Activated CD4-positive, alpha-beta T cell treated with anti-CD3 and anti-CD28 coated beads, Interleukin-2, amount 10 ng/mL, durations not matched to agents 7 days and 5 days (primary cell): ENCODE measurements at regions not wholly inside any gene's neighbourhood (a gene's known extent, or its start where the extent isn't known, plus 50 kb on each side); places are given as distances from the start of the nearest gene placed in this dataset.

Experiments
- CTCF ChIA-PET: fragments of 350-600 bp; sonication (Branson Sonifier 250); formaldehyde crosslinking; loops from one replicate; lab custom pipeline; 2021; ENCODE audit warnings: antibody characterized with exemption; lab: Charles Lee
- POLR2A ChIA-PET: fragments of 350-600 bp; sonication (Branson Sonifier 250); formaldehyde crosslinking; loops from one replicate; lab custom pipeline; 2021; ENCODE audit warnings: antibody characterized with exemption; lab: Charles Lee
- DNase-seq: peaks from one replicate; pipeline ENCODE4 v3.0.0-alpha.2; 2020
- H3K27ac Mint-ChIP-seq: one replicate; pipeline ENCODE4 v1.8.0; 2021; ENCODE audit warnings: mild to moderate bottlenecking, moderate library complexity, mixed read lengths
- H3K27me3 Mint-ChIP-seq: one replicate; pipeline ENCODE4 v1.8.0; 2021; ENCODE audit warnings: mixed read lengths
- H3K36me3 Mint-ChIP-seq: one replicate; pipeline ENCODE4 v1.8.0; 2021; ENCODE audit warnings: low read depth, mixed read lengths
- H3K4me1 Mint-ChIP-seq: one replicate; pipeline ENCODE4 v1.8.0; 2021; ENCODE audit warnings: mixed read lengths
- H3K4me3 Mint-ChIP-seq: one replicate; pipeline ENCODE4 v1.8.0; 2021; ENCODE audit warnings: mild to moderate bottlenecking, moderate library complexity, mixed read lengths
- H3K9me3 Mint-ChIP-seq: one replicate; pipeline ENCODE4 v1.8.0; 2021; ENCODE audit warnings: mixed read lengths

GRCh38 chr4:130668859-130669258 lies 1572.9 kb downstream of the C4orf33 start:
- H3K9me3 Mint-ChIP-seq = no peaks in the 10 kb centered on the region
- ChIA-PET CTCF (no interaction called here), POLR2A (no interaction called here)
- no peaks in the 10 kb centered on the region for H3K27me3 Mint-ChIP-seq
- DNase-seq = no peak
- H3K27ac Mint-ChIP-seq = no peak overlapping the region
- no peaks in the 10 kb centered on the region for H3K4me1 Mint-ChIP-seq
- H3K4me3 Mint-ChIP-seq = no peak overlapping the region
- no peaks in the 10 kb centered on the region for H3K36me3 Mint-ChIP-seq

- Mint-ChIP-seq H3K27me3 (no peaks in the 10 kb centered on the region), H3K4me3 (no peak overlapping the region), H3K36me3 (no peaks in the 10 kb centered on the region), H3K27ac (no peak overlapping the region), H3K9me3 (peaks cover 3% of the 10 kb centered on the region), H3K4me1 (no peaks in the 10 kb centered on the region)
- no peak for DNase-seq
- ChIA-PET POLR2A (no interaction called here), CTCF (no interaction called here)
Observed at GRCh38 chr4:130675266-130675665, 1579.3 kb downstream of the C4orf33 start.

GRCh38 chr4:130689181-130689580 lies 1593.2 kb downstream of the C4orf33 start:
- POLR2A ChIA-PET = no interaction called here
- H3K36me3 Mint-ChIP-seq = no peaks in the 10 kb centered on the region

GRCh38 chr4:130698251-130698650 lies 1602.3 kb downstream of the C4orf33 start:
- Mint-ChIP-seq H3K4me3 (no peak overlapping the region), H3K9me3 (no peaks in the 10 kb centered on the region), H3K27me3 (no peaks in the 10 kb centered on the region), H3K4me1 (no peaks in the 10 kb centered on the region), H3K36me3 (no peaks in the 10 kb centered on the region), H3K27ac (no peak overlapping the region)
- no peak for DNase-seq
- CTCF ChIA-PET = no interaction called here
- POLR2A ChIA-PET = no interaction called here

More at GRCh38 chr4:130689181-130689580, 1593.2 kb downstream of the C4orf33 start:
- no peak overlapping the region for H3K4me3 Mint-ChIP-seq
- CTCF ChIA-PET = interaction anchor here (0.6 kb wide), 1 partner anchor 452 kb away, joined by 3 read pairs; no protein-coding TSS in a partner anchor
- no peaks in the 10 kb centered on the region for H3K4me1 Mint-ChIP-seq
- DNase-seq = no peak
- H3K9me3 Mint-ChIP-seq = no peaks in the 10 kb centered on the region
- no peaks in the 10 kb centered on the region for H3K27me3 Mint-ChIP-seq
- no peak overlapping the region for H3K27ac Mint-ChIP-seq

GRCh38 chr4:130699004-130699403 lies 1603.1 kb downstream of the C4orf33 start:
- no peak for DNase-seq
- Mint-ChIP-seq H3K9me3 (no peaks in the 10 kb centered on the region), H3K27me3 (no peaks in the 10 kb centered on the region), H3K27ac (no peak overlapping the region), H3K4me1 (no peaks in the 10 kb centered on the region), H3K4me3 (no peak overlapping the region), H3K36me3 (no peaks in the 10 kb centered on the region)
- CTCF ChIA-PET = no interaction called here
- POLR2A ChIA-PET = no interaction called here

- no peak for DNase-seq
- ChIA-PET POLR2A (no interaction called here), CTCF (no interaction called here)
- no peaks in the 10 kb centered on the region for H3K27me3 Mint-ChIP-seq
- no peak overlapping the region for H3K4me3 Mint-ChIP-seq
- H3K27ac Mint-ChIP-seq = no peak overlapping the region
- H3K9me3 Mint-ChIP-seq = no peaks in the 10 kb centered on the region
- H3K4me1 Mint-ChIP-seq = no peaks in the 10 kb centered on the region
- no peaks in the 10 kb centered on the region for H3K36me3 Mint-ChIP-seq
Observed at GRCh38 chr4:130703211-130703935, 1607.4 kb downstream of the C4orf33 start.

- Mint-ChIP-seq H3K36me3 (no peaks in the 10 kb centered on the region), H3K4me3 (no peak overlapping the region), H3K27ac (no peak overlapping the region), H3K9me3 (no peaks in the 10 kb centered on the region), H3K4me1 (no peaks in the 10 kb centered on the region), H3K27me3 (no peaks in the 10 kb centered on the region)
- CTCF ChIA-PET = no interaction called here
- POLR2A ChIA-PET = no interaction called here
- no peak for DNase-seq
Observed at GRCh38 chr4:130705023-130705422, 1609.1 kb downstream of the C4orf33 start.

GRCh38 chr4:130712038-130712437 lies 1616.1 kb downstream of the C4orf33 start:
- ChIA-PET CTCF (no interaction called here), POLR2A (no interaction called here)
- DNase-seq = no peak
- no peaks in the 10 kb centered on the region for H3K27me3 Mint-ChIP-seq
- no peak overlapping the region for H3K4me3 Mint-ChIP-seq
- no peaks in the 10 kb centered on the region for H3K36me3 Mint-ChIP-seq
- no peak overlapping the region for H3K27ac Mint-ChIP-seq
- H3K4me1 Mint-ChIP-seq = no peaks in the 10 kb centered on the region
- peaks cover 3% of the 10 kb centered on the region for H3K9me3 Mint-ChIP-seq

GRCh38 chr4:130714006-130714405 lies 1618.1 kb downstream of the C4orf33 start:
- ChIA-PET POLR2A (no interaction called here), CTCF (no interaction called here)
- Mint-ChIP-seq H3K36me3 (no peaks in the 10 kb centered on the region), H3K4me3 (no peak overlapping the region), H3K27ac (no peak overlapping the region), H3K4me1 (no peaks in the 10 kb centered on the region), H3K27me3 (no peaks in the 10 kb centered on the region), H3K9me3 (peaks cover 3% of the 10 kb centered on the region)
- DNase-seq = no peak

- Mint-ChIP-seq H3K27ac (no peak overlapping the region), H3K4me3 (no peak overlapping the region), H3K27me3 (no peaks in the 10 kb centered on the region), H3K4me1 (no peaks in the 10 kb centered on the region), H3K36me3 (no peaks in the 10 kb centered on the region), H3K9me3 (no peaks in the 10 kb centered on the region)
- CTCF ChIA-PET = no interaction called here
- POLR2A ChIA-PET = no interaction called here
- DNase-seq = no peak
Observed at GRCh38 chr4:130722361-130722760, 1626.4 kb downstream of the C4orf33 start.

GRCh38 chr4:130736436-130737185 lies 1640.7 kb downstream of the C4orf33 start:
- no peak for DNase-seq
- H3K27ac Mint-ChIP-seq = no peak overlapping the region
- peaks cover 7% of the 10 kb centered on the region for H3K9me3 Mint-ChIP-seq
- no peaks in the 10 kb centered on the region for H3K4me1 Mint-ChIP-seq
- ChIA-PET CTCF (no interaction called here), POLR2A (no interaction called here)
- no peaks in the 10 kb centered on the region for H3K27me3 Mint-ChIP-seq
- H3K4me3 Mint-ChIP-seq = no peak overlapping the region
- H3K36me3 Mint-ChIP-seq = no peaks in the 10 kb centered on the region

- Mint-ChIP-seq H3K27ac (no peak overlapping the region), H3K36me3 (no peaks in the 10 kb centered on the region), H3K4me3 (no peak overlapping the region), H3K27me3 (no peaks in the 10 kb centered on the region), H3K9me3 (peaks cover 7% of the 10 kb centered on the region), H3K4me1 (no peaks in the 10 kb centered on the region)
- ChIA-PET POLR2A (no interaction called here), CTCF (no interaction called here)
- no peak for DNase-seq
Observed at GRCh38 chr4:130738233-130738632, 1642.3 kb downstream of the C4orf33 start.

GRCh38 chr4:130747842-130748241 lies 1651.9 kb downstream of the C4orf33 start:
- Mint-ChIP-seq H3K4me3 (no peak overlapping the region), H3K36me3 (no peaks in the 10 kb centered on the region), H3K4me1 (no peaks in the 10 kb centered on the region), H3K27ac (no peak overlapping the region), H3K9me3 (no peaks in the 10 kb centered on the region), H3K27me3 (no peaks in the 10 kb centered on the region)
- no peak for DNase-seq
- POLR2A ChIA-PET = no interaction called here
- CTCF ChIA-PET = no interaction called here
